ENCODE measurements at regions not wholly inside any gene's neighbourhood (a gene's known extent, or its start where the extent isn't known, plus 50 kb on each side); places are given as distances from the start of the nearest gene placed in this dataset.
A peak's percentile ranks its signal among the peaks of the same experiment; 100 is the strongest.

DNA sequence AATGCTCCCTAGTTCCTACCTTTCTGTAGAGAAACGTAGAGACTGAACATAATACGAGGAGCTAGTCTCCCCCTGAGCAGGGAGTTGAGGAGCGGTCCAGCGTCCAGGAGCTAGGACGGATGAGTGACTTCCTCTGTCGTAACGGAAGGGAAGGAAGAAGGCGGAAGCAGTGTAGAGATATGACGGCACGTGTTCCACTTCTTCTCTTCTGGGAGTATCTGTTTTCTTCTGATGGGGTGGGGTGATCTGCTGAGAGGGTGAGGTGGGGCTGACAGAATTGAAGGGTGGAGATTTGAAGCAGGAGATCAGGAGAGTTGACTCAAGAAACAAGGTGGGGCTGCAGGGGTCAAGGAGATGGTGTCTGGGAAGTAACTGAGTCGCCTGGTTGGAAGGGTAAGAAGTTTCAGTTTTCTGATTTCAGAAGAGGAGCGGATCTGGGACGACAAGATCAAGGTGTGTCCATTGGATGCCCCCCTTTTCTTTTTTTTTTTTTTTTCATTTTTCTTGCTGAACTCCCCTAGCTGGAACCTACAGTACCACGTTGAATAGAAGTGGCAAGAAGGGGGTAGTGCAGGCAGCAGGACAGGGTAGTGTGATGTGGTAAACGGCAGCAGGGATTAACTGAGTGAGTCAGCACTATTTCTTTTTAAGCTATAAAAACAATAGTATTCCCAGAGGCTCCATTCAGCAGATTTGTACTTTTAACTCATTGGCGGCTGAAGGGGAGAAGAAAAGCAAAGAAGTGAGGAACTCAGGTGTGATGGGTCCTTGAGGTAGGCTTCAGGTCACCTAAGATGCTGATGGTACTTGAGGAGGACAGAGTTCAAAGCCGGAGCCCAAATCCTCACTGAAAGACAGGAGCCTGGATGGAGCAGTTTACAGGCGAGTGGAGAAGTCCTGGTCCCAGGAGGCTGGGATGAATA is 50.8 kb upstream of the SETD7 start (continued):
- peak; percentile 61 for TF ChIP-seq BHLHE40 (IDR thresholded peaks at IDR 0.05; ENCODE audit: low read length)
- peak; percentile 87 for TF ChIP-seq EHMT2 (IDR thresholded peaks at IDR 0.05)
- peak; percentile 63 to 83; a peak in 3 of 4 replicates for TF ChIP-seq ETV6 (IDR thresholded peaks at IDR 0.05; ENCODE audit: borderline replicate concordance in 1 of 2, low read depth in 2 of 2, low read length in 1 of 2)
- no peak for TF ChIP-seq ETV6 (CRISPR knock-in tag; IDR thresholded peaks at IDR 0.05; ENCODE audit: borderline replicate concordance)
- no peak for TF ChIP-seq ZNF717 (CRISPR knock-in tag; IDR thresholded peaks at IDR 0.05)
- no peak for TF ChIP-seq ZNF77 (CRISPR knock-in tag; IDR thresholded peaks at IDR 0.05)
- TF ChIP-seq TEAD1 (CRISPR knock-in tag; IDR thresholded peaks at IDR 0.05), result no peak
- TF ChIP-seq DMBX1 (CRISPR knock-in tag; IDR thresholded peaks at IDR 0.05; ENCODE audit: borderline replicate concordance), result 0 out of 2 replicates have a peak, but pooled peaks have one; percentile 18
- TF ChIP-seq POLR2G (IDR thresholded peaks at IDR 0.05; ENCODE audit: low read depth, low read length), result no peak
- no peak for TF ChIP-seq KDM1A (IDR thresholded peaks at IDR 0.05)
- TF ChIP-seq PTTG1 (tag; IDR thresholded peaks at IDR 0.05; ENCODE audit: low read depth), result no peak
- peak; percentile 94 for TF ChIP-seq MAFG (tag; conservative IDR thresholded peaks at IDR 0.05)
- TF ChIP-seq ZNF263 (CRISPR knock-in tag; IDR thresholded peaks at IDR 0.05; ENCODE audit: borderline replicate concordance), result no peak
- TF ChIP-seq IFI16 (CRISPR knock-in tag; IDR thresholded peaks at IDR 0.05), result no peak
- TF ChIP-seq MCM2 (IDR thresholded peaks at IDR 0.05; ENCODE audit: low read depth), result no peak
- TF ChIP-seq ZBTB8A (IDR thresholded peaks at IDR 0.05; ENCODE audit: partially characterized antibody), result no peak
- no peak for TF ChIP-seq ZZZ3 (IDR thresholded peaks at IDR 0.05)
- TF ChIP-seq DLX4 (CRISPR knock-in tag; IDR thresholded peaks at IDR 0.05), result no peak
- no peak for TF ChIP-seq PCBP1 (IDR thresholded peaks at IDR 0.05; ENCODE audit: low read depth, low read length, poor library complexity, severe bottlenecking)
- TF ChIP-seq CREM (IDR thresholded peaks at IDR 0.05; ENCODE audit: low read depth), result peak; percentile 55
- TF ChIP-seq RREB1 (CRISPR knock-in tag; IDR thresholded peaks at IDR 0.05), result no peak
- no peak for TF ChIP-seq SIX5 (IDR thresholded peaks at IDR 0.05; ENCODE audit: borderline replicate concordance in 1 of 2, insufficient read depth in 1 of 2, low read depth in 1 of 2, low read length in 2 of 2)
- TF ChIP-seq KLF1 (tag; IDR thresholded peaks at IDR 0.05), result no peak

Data from K562 (cell line).